ENCODE measurements at regions not wholly inside any gene's neighbourhood (a gene's known extent, or its start where the extent isn't known, plus 50 kb on each side); places are given as distances from the start of the nearest gene placed in this dataset.

DNA sequence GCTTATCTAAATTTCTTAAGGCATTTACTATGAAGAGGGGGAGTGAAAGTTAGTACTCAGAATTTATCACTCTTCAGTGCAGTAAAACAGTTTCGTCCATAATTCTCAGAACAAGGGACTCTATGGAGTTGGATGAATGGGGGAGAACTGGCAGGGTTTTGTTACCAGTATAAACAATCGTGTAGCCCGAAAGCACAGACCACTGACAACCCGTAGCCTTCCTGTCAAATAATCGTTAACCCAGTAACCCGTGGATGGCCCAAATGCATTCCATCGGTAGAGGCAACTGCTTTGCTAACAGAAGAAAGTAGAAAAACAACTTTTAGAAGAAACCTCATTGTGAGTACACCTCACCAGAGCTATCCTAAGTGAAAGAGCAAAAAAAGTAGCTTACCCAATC, 583.9 kb downstream of the NXPH1 start:
- Mint-ChIP-seq H3K27ac (no peak overlapping the region), H3K36me3 (no peaks in the 10 kb centered on the region), H3K27me3 (ENCODE audit: low read depth in 3 of 3) (no peaks in the 10 kb centered on the region), H3K4me1 (no peaks in the 10 kb centered on the region), H3K4me3 (no peak overlapping the region), H3K9me3 (peaks cover 8 to 35% (median 12%) of the 10 kb centered on the region in 7 donors)
- no peak overlapping the region for H3K9ac ChIP-seq (ENCODE audit: insufficient read depth, low read length, poor library complexity, severe bottlenecking)
- TF ChIP-seq, protein P1, sequence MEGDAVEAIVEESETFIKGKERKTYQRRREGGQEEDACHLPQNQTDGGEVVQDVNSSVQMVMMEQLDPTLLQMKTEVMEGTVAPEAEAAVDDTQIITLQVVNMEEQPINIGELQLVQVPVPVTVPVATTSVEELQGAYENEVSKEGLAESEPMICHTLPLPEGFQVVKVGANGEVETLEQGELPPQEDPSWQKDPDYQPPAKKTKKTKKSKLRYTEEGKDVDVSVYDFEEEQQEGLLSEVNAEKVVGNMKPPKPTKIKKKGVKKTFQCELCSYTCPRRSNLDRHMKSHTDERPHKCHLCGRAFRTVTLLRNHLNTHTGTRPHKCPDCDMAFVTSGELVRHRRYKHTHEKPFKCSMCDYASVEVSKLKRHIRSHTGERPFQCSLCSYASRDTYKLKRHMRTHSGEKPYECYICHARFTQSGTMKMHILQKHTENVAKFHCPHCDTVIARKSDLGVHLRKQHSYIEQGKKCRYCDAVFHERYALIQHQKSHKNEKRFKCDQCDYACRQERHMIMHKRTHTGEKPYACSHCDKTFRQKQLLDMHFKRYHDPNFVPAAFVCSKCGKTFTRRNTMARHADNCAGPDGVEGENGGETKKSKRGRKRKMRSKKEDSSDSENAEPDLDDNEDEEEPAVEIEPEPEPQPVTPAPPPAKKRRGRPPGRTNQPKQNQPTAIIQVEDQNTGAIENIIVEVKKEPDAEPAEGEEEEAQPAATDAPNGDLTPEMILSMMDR (IDR thresholded peaks at IDR 0.05): no peak
- H3K79me2 ChIP-seq (ENCODE audit: insufficient read depth, low read length): no peaks in the 10 kb centered on the region
- H3K9me3 ChIP-seq (replicated peaks in 1 of 2; ENCODE audit: control insufficient read depth in 1 of 2, insufficient read depth in 1 of 2, low read length in 2 of 2): peaks cover 27% of the 10 kb centered on the region in 2 donors
- H3K4me1 ChIP-seq (ENCODE audit: control insufficient read depth in 1 of 2, insufficient read depth in 2 of 2, low read length in 2 of 2): no peaks in the 10 kb centered on the region
- no peaks in the 10 kb centered on the region for H3K27me3 ChIP-seq (ENCODE audit: control insufficient read depth in 2 of 2, insufficient read depth in 2 of 2, low read length in 2 of 2)
- WGBS (ENCODE audit: insufficient coverage): 100% methylated on average over 1 of the region's 7 CpGs
- DNase-seq: no peak
- no peaks in the 10 kb centered on the region for H4K20me1 ChIP-seq (ENCODE audit: insufficient read depth, low read length)
- no peak overlapping the region for H3K4me2 ChIP-seq (replicated peaks; ENCODE audit: extremely low read depth, low read length, poor library complexity, severe bottlenecking)
- intact Hi-C loops (cut with micrococcal nuclease): no loop called here
- no peaks in the 10 kb centered on the region for H3K36me3 ChIP-seq (replicated peaks in 1 of 2; ENCODE audit: control insufficient read depth in 1 of 2, insufficient read depth in 2 of 2, low read length in 2 of 2)
- no peak overlapping the region for H3K4me3 ChIP-seq (replicated peaks in 1 of 3; ENCODE audit: low read depth in 2 of 3, low read length in 3 of 3)
- no peak overlapping the region for H3K27ac ChIP-seq (ENCODE audit: low read depth in 1 of 2, low read length in 2 of 2)
- H2AFZ ChIP-seq (ENCODE audit: insufficient read depth, low read depth, low read length, poor library complexity, severe bottlenecking): no peak overlapping the region

DNA sequence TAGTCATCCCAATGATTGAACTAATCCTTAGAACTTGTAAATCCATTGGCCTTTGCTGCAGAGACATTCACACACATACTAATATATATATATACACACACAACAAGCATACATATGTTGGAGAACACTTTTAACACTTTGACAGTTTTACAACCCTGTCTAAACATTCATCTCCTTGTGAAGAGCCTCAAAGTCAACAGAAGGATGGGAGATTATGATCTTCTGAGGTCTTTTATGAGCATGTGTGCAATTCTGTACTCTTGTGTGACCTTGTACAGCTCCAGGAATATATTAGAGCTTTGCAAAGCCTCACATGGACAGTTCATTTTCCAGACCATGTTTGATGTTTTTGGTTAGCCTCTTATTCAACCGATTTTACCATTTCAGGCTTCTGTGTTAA, 589.0 kb downstream of the NXPH1 start:
- H3K27ac ChIP-seq (ENCODE audit: low read depth in 1 of 2, low read length in 2 of 2): no peak overlapping the region
- no peak overlapping the region for H3K4me3 ChIP-seq (replicated peaks in 1 of 3; ENCODE audit: low read depth in 2 of 3, low read length in 3 of 3)
- H3K36me3 Mint-ChIP-seq: no peaks in the 10 kb centered on the region
- H3K9ac ChIP-seq (ENCODE audit: insufficient read depth, low read length, poor library complexity, severe bottlenecking): no peak overlapping the region
- H2AFZ ChIP-seq (ENCODE audit: insufficient read depth, low read depth, low read length, poor library complexity, severe bottlenecking): no peak overlapping the region
- H3K4me3 Mint-ChIP-seq: no peak overlapping the region
- peaks cover 0 to 31% (median 10%) of the 10 kb centered on the region in 7 donors for H3K9me3 Mint-ChIP-seq
- intact Hi-C loops (cut with micrococcal nuclease): no loop called here
- H3K27me3 ChIP-seq (ENCODE audit: control insufficient read depth in 2 of 2, insufficient read depth in 2 of 2, low read length in 2 of 2): no peaks in the 10 kb centered on the region
- H3K27me3 Mint-ChIP-seq (ENCODE audit: low read depth in 3 of 3): no peaks in the 10 kb centered on the region
- H3K36me3 ChIP-seq (replicated peaks in 1 of 2; ENCODE audit: control insufficient read depth in 1 of 2, insufficient read depth in 2 of 2, low read length in 2 of 2): no peaks in the 10 kb centered on the region
- TF ChIP-seq, protein P1 (IDR thresholded peaks at IDR 0.05): no peak
- no peaks in the 10 kb centered on the region for H3K79me2 ChIP-seq (ENCODE audit: insufficient read depth, low read length)
- H3K9me3 ChIP-seq (replicated peaks in 1 of 2; ENCODE audit: control insufficient read depth in 1 of 2, insufficient read depth in 1 of 2, low read length in 2 of 2): peaks cover 11 to 20% of the 10 kb centered on the region in 2 donors
- no CpG with 5 or more reads among the region's 1 CpG for WGBS (ENCODE audit: insufficient coverage)
- H3K4me1 ChIP-seq (ENCODE audit: control insufficient read depth in 1 of 2, insufficient read depth in 2 of 2, low read length in 2 of 2): no peaks in the 10 kb centered on the region
- H3K4me2 ChIP-seq (replicated peaks; ENCODE audit: extremely low read depth, low read length, poor library complexity, severe bottlenecking): no peak overlapping the region
- no peaks in the 10 kb centered on the region for H4K20me1 ChIP-seq (ENCODE audit: insufficient read depth, low read length)
- no peak for DNase-seq
- no peaks in the 10 kb centered on the region for H3K4me1 Mint-ChIP-seq
- no peak overlapping the region for H3K27ac Mint-ChIP-seq
